Jurkat, Clone E6-1 (cell line): ENCODE measurements at regions not wholly inside any gene's neighbourhood (a gene's known extent, or its start where the extent isn't known, plus 50 kb on each side); places are given as distances from the start of the nearest gene placed in this dataset.

ENCODE experiments used
- DNase-seq: peaks from one replicate; pipeline ENCODE4 v3.0.0-alpha.2; 2011; ENCODE audit warnings: low read depth, low spot score
- H3K4me3 ChIP-seq: 2 replicates; pipeline ENCODE4 v1.5.1; 2011; ENCODE audit warnings: mild to moderate bottlenecking, low read length, control low read depth, moderate library complexity

DNA sequence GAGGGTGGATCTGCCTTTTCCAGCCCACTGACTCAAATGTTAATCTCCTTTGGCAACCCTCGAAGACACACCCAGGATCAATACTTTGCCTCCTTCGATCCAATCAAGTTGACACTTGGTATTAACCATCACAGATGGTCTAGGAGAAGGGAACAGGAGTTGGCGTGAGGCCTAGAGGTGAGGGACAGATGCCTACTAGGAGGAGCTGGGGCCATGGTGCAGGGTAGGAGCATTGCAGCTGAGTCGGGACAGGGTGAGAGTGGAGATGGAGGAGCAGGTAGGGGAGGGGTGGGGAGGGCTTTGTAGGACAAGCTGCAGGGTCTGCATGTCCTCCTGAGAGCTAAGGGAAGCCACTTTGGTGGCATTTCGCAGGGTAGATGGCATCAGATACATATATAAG lies 140.0 kb downstream of the VAPA start:
- H3K4me3 ChIP-seq: no peak overlapping the region
- no peak for DNase-seq

DNA sequence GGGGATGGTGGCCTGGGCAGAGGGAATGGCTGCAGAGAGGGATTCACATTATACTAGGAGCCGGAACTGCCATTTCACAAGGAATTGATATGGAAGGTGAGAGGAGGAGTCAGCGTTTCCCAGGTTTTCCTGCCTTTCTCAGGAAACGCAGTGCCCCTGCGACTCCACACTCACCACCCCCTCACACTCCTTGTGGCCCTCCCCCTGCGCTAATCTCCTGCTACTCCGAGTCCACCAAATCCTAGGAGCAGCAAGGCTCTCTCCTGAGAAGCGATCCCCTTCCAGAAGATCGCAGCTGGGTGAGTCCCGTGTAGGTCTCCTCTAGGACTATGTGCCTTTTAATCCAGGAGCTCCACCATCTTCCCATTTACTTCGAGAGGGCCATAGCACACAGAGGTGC lies 140.6 kb downstream of the VAPA start:
- no peak overlapping the region for H3K4me3 ChIP-seq
- DNase-seq: no peak

DNA sequence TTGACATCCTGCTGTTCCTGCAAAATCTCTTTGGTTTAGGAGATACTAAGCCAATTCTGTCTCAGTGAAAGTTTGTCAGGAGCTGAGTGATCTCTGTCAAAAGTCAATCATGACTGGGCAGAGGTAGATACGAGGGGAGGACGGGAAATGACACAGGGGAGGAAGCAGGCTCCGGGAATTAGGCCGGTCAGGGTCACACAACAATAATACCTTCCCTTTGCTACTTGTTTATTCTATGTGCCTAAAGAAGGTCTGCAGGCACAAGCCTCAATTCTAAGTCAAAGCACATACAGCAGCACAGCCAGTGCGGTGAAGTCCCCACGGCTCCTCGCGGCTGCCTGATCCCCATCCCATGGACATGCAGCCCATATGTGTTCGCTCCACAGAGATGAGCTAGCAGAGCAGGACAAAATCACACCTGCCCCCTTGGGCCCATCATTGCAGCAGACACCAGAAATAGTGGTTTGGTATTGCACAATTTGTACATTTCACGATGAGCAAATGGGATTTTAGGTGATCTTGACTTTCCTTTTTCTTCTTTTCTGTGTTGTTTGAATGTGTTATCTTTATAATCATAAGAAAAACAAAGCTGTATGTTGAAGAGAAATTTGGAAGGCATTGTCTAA lies 141.4 kb downstream of the VAPA start:
- no peak overlapping the region for H3K4me3 ChIP-seq
- DNase-seq: no peak

DNA sequence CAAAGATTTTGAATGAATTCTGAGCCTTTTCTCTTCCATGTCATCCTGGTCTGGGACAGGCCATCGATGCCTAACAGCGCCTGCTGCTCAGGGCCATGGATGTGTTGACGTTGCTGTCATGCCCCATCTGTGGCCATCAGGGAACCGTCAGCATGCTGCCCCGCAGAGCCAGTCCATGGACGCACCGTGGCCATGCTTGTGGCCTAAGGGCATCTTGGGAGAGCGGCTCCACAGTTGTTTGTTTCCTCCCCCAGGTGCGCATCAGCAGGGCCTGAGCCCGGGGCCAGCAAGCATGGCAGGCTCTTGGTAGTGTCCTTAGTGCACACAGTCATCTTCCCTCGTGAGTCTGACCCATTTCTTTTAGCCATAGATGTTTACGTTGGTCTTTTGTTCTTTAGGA lies 142.7 kb downstream of the VAPA start:
- H3K4me3 ChIP-seq: no peak overlapping the region
- no peak for DNase-seq

DNA sequence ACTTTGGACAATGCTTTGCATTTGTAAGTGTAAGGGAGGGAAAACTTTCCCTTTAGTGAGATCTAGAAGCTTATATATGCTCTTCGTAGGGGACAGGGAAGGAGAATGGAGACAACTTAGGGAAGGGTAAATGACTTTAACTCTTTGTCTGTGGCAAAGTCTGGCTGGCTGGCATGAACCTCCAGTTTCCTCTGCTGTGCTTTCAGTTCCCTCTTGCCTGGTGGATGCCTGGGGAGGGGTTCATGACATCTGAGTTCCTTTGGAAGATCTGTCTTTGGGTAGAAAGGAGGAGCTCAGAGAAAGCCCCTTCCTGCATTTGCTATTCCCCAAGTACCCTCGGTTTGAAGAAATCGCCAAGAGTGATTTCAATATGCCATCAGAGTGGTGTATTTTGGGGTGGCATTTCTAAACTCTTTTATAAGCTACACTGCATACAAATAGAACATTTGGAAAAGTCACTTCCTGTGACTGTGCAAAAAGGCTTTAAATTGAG lies 143.6 kb downstream of the VAPA start:
- H3K4me3 ChIP-seq: no peak overlapping the region
- no peak for DNase-seq

DNA sequence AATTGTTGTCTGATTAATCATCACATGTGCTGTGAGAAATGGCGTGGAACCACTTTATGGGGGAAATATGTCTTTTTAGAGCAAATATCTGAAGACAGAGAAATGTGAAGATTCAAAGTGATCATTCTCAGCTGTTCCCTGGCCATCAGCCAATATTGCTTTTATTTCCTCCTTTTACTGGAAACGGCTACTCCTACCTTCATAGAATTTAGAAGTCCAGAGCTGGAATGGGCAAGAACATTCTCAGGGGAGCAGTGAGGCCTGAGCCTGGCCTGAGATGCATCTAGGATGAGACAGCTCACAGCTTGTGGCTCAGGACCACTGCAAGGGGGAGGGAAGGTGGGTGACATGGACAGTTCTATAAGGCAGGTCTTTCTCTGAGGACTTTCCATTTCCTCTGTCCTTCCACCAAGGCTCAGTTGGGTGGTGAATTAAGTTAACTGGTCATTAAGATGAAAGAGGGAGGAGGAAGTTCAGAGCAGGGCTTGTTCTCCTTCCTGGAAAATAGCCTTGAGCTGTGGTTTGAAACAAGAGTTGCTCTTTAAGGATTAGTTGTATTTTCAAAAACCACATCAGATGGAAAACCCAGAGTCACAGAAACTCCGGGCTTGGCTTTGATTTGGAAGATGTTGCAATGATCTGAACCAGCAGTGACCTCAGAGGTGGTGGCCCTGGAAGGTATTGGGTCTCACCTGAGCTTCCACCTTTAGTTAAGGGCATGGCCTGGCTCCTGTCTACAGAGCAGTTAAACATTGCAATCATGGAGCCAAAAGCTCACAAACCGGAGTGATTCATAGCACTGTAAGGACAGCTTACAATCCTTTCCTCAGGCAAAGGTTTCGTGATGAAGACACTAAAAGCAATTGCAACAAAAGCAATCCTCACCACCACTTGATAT lies 144.3 kb downstream of the VAPA start:
- no peak for DNase-seq
- H3K4me3 ChIP-seq: no peak overlapping the region

DNA sequence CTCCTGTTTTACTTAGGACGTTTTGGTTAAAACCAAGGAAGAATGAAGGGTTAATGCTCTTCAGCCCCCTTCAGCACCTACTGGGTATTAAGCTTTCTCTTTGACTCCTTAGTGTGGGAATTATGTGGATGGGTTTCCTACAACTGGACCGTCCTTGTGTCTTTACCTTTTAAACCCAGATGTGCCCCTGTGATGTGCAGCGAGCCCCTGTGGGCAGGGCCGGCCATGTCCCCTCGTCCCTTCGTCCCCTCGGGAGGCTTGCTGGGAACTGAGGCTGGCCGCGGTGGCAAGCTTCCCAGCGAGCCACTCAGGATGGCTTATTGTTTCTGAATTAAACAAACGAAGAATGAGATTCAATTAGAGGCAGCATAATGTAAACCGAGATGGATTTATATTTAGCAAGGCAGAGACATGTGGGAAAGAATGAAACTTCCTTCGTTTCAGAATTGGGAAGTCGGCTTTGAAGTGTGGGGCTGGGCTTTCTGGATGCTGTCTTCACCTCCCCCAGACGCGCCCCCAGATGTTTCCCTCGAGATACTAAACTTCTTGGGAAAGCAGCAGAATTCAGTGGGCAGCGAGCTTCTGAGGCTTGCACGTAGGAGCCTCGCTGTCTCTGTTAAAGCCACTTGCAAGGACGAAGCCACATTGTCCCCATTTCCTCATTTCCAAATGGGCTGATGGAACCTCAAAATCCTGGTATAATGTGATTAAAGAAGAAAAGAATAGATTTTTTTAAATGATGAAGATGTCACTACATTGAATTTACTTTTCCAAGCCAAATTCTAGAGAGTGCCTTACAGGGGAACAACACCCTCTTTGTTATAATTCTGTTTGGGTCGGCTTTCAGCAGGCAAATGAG lies 146.0 kb downstream of the VAPA start:
- no peak for DNase-seq
- no peak overlapping the region for H3K4me3 ChIP-seq

DNA sequence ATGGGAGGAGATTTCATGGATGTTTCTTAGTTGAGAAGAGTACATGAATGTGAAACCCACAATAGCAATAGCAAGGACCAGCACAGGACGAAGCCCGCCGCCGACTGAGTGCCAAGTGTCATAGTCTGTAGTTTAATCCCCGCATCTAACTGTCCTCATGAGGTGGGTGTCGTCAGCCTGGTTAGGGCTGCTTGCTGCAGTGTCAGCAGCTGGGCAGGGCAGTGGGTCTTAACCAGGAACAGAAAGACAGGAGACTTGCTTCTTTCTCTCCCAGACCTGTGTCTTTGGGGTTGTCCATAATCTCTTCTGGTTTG lies 146.6 kb downstream of the VAPA start:
- no peak overlapping the region for H3K4me3 ChIP-seq
- no peak for DNase-seq

DNA sequence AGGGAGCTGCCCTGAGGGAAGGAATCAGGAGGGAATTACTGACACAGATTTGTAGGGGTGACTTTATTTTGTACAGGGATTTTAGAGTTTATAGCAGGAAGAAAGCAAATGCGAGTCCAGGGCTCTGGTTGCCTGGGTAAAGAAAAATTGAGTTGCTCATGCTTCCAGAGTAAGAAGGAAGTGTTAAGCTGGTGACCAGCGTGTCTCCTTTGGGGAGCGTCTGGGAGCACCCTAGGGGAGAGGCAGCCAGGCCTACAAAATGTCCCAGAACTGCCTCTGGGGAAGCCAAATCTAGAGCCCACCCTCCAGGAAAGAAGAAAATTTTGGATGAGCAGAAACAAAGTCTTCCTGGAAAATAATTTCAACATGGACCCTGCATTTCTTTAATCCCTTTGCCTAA lies 147.0 kb downstream of the VAPA start:
- DNase-seq: no peak
- H3K4me3 ChIP-seq: no peak overlapping the region

DNA sequence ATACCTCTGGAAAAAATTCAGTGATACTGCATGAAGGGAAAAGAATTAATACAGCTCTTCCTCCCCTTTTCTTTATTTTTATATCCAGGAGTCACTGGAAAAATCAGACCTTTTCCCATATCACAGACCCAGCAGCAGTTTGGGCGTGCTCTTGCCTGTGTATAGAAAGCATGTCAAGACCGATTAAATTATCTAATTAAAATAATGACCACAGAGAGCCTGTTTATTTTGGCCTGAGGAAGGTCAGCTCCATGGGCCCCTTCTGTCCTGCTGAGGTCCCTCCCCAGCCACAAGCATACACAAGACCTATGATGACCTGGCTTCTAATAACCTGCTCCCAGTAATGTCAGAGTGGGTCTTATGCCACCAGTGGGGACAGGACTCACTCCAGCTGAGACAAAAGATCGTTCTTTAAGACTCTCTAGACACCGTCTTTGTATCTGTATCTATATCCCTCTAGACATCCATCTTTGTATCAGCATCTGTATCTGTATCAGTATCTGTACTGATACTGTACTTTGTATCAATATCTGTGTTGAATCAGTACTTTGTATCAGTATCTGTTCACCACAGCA lies 147.8 kb downstream of the VAPA start:
- H3K4me3 ChIP-seq: no peak overlapping the region
- no peak for DNase-seq

DNA sequence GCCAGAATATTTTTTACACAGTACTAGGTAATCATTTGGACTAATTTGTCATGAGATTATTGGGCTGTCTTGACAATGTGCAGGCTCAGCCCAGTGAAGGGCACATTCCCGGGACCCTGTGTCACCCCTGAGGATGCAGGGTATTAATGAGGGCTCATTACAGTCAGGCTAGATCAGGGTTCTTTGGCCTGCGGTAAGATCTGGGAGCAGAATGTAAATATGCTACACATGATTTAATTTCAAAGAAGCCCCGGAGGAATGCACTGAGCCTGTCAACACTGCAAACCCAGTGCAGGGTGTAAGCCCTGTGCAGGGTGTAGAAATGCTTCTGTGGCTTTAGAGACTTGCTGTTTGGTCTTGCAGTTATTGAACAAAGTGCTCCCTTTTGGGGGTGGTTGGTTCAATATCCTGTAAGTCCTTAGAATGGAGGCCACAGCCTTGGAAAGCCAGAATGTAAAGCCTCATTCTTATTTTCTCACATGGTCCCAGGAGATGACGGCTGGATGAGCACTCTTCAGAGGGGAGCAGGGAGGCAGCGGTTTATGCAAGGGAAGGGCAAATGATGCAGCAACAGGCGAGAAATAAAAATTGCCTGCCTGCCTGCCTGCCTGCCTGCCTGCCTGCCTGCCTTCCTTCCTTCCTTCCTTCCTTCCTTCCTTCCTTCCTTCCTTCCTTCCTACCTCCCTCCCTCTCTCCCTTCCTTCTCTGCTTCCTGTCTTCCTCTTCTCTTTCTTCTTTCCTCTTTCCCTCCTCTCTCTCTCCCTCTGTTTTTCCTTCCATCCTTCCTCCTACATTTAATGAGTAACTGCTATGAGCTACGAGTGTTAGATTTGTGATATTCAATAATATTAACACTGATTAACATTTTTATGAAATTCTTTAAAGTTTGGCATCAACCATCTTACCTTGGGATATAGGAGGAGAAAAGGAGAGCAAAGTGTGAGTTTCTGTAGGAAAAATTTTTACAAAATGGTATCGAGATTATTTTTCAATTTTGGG lies 148.8 kb downstream of the VAPA start:
- H3K4me3 ChIP-seq: no peak overlapping the region
- no peak for DNase-seq

DNA sequence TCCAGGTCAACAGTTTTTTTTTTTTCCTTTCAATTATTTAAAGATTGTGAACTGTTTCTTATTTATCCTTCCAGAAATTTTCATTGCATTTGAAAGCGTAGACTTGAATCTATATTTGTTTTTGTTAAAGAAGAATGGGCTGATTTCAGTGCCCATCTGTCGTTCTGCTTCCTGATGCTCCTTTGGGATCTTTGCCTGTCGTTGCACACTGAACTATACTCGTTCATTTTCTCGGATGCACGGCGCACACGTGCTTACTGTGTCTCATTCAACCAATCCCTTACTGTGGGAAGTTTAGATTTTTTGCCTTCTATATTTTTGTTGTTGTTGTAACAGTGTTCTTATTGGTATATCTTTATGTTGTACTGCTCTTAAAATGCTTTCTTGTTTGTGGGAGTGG lies 149.7 kb downstream of the VAPA start:
- no peak for DNase-seq
- H3K4me3 ChIP-seq: no peak overlapping the region

DNA sequence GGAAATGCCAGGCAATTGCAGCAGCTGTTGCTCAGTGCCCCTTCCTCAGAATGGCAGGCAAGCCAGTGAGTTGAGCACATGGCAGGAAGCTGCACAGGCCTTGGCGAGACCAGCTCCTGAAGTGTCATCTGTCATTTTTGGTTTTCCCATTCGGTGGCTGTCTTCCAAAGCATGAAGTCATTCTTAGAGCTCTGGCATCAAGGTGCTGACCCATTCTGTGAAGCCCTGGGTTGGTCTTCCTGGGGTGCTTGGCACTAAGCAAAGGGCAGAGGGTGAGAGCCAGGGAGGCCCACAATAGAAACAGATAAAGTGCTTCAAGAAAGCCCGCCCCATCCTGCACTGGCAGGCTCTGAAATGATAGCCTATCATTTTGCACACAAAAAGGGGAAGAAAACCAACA lies 150.5 kb downstream of the VAPA start:
- no peak overlapping the region for H3K4me3 ChIP-seq
- no peak for DNase-seq

DNA sequence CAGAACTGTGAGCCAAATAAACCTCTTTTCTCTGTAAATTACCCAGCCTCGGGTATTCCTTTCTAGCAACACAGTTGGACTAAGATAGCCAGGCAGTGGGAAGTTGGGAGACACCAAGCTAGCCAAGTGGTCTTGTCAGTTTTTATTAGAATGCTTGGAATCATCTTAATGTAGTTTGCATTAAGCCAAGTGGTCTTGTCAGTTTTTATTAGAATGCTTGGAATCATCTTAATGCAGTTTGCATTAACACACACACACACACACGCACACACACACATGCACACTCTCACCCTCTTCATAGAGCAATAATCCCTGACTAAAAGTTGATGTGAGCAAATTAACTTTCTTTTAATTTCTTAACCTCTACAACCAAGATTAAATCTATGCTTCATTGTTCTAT lies 151.5 kb downstream of the VAPA start:
- no peak for DNase-seq
- H3K4me3 ChIP-seq: no peak overlapping the region

DNA sequence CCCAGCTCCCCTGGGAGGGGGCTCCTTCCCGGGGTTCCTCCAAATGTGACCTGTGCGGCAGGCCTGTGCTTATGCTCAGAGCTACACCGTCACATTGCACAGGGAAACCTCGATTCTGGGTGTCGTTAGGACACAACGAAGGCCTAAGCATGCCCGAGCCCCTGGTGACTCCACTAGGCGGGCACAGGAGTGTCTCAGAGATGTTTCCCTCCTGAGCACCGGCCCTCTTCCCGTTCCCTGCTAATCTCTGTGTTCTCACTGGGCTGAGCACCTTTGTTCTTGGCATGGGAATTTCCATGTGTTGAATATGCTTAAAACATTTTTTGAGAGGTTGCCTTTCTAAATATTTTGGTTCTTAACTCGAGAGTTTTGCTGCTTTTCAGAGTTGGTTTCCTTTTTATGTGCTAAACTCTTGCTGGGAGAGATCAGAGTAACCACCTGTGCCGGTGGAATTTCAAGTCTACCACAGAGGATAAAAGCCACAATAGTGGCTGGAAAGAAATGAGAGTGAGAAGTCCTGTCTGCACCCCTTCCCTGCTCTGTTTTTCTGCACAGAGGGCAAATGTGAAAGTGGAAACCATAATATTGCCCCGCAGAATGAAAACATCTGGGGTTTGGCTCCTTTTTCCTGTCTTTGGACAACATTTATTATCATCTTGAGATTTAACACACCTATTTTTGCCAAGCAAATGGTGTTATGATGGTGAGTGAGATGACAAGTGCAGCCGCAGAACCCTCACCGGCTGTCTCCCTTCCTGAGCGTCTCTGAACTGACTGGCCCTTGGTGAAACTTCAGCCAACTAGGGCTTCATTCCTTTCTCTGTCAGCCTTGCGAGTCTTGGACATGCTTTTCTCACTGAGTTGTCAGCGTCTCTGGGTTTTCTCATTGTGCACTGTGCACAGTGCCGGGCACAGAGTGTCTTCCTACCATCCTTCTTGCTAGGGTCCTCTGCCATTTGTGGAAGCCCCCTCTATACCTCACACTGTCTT lies 154.1 kb downstream of the VAPA start:
- H3K4me3 ChIP-seq: no peak overlapping the region
- DNase-seq: peak; percentile 19

DNA sequence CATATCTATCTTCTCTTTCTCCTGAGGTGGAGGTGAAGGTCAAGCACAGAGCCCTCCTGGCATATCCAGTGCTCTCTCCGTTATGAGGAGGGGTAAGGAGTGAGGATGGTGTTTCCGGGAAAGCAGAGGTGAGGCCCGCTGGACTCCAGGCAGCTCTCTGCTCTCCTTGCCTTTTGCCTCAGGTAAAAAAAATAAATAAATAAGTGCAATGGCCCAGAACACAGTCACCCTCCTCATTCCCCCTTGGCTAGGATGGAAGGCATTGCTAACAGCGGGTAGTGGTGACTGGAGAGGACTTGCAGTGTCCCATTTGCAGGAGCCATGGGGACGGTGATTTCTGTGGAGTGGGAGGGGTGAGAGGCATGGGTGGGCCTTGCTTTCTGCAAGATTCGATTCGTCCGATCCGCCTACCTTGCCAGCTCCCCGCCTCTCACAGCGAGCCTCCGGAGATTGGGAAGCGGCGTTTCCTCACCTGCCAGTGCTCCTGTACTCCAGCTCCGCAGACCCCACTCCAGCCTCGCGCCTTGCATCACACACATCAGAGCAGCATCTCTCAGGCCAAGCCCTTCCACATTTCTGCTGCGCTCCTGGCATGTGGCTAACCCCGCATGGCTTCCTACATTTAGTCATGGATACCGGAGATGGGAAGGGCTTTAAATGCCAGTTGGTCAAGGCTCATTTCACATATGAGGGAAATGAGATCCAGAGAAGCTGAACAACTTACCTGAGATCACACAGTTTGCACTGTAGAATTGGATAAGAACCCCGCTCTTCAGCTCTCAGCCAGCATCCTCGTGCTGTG lies 155.2 kb downstream of the VAPA start:
- H3K4me3 ChIP-seq: no peak overlapping the region
- DNase-seq: no peak

DNA sequence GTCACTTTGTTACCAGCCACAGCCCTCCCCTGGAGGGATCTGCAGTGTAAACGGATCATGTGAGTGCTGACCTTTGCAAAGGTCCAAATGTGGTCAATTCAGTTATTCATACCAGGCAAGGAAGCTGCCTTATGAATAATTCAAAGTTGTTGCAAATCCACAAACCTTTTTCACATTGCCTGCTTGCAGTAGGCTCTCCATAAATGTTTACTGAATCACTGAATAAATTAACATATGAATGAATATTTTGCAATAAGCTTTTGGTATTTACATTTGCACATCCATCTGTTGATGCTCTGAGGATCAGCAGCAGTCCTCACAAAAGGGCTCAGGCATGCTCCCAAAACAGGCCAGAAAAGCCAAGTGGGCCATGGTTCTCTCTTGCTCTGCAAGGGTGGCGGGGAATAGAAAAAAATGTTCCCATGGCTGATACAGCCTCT lies 156.8 kb downstream of the VAPA start:
- no peak overlapping the region for H3K4me3 ChIP-seq
- DNase-seq: no peak
